T follicular helper cell (primary cell): ENCODE measurements at regions not wholly inside any gene's neighbourhood (a gene's known extent, or its start where the extent isn't known, plus 50 kb on each side); places are given as distances from the start of the nearest gene placed in this dataset.
A peak's percentile ranks its signal among the peaks of the same experiment; 100 is the strongest.
"Not testable (repeated sequence)": the region's sequence is repeated elsewhere in the genome, so short reads cannot be mapped to it uniquely, and the experiment has no call there.

Experiments
- DNase-seq: peaks from one replicate; pipeline ENCODE4 v3.0.0-alpha.2; 2020; ENCODE audit warnings: low read depth

DNA sequence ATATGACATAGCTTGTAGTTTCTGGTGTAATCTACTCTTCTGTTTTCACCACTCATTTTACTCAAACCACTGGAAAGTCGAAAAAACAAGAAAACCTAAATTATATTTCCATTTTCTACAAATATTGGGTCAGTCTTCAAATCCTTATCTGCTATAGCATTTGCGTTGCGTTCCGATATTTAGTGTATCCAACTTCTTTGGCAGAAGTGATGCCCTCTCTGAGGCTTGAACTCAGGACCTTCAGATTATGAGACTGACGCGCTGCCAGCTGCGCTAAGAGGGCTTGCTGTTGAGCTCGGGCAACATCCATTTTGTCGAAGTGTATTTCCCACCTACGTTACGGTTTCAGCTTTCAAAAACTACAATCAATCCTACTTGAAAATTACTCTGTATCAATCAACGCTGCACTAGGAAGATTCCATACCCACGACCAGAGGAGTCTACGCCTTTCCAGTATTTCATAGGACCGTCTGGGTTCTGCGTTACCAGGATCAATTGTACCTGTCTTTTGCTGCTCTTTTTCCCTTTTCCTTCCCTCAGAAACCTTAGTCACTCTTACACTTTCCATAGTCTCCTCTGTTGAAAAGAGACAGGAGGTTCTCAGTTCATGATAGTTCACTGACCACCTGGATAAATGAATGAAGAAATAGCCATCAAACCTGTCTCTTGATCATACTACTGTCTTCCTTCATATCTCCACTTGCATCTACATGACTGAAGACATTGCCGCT is 140.5 kb upstream of the ZNF322 start:
- DNase-seq, result not testable (repeated sequence)

DNA sequence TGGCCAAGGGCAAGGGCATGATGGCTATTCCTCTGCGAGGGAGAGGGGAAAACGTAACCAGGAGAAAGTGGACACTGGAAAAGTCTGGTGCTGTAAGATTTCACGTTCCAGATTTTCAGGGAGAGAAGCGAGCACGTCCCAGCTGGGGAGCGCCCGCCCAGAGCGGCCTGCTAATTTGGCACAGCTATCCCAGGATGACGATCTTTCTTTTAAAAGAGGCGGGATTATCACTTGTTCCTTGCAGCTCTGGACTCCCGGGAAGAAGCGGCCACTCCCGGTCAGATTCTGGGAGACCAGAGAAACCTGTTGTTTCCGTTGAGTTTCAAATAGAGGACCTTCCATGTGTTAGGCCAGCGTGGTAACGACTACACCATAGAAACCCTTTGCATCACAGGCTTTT is 144.2 kb upstream of the ZNF322 start:
- not testable (repeated sequence) for DNase-seq

DNA sequence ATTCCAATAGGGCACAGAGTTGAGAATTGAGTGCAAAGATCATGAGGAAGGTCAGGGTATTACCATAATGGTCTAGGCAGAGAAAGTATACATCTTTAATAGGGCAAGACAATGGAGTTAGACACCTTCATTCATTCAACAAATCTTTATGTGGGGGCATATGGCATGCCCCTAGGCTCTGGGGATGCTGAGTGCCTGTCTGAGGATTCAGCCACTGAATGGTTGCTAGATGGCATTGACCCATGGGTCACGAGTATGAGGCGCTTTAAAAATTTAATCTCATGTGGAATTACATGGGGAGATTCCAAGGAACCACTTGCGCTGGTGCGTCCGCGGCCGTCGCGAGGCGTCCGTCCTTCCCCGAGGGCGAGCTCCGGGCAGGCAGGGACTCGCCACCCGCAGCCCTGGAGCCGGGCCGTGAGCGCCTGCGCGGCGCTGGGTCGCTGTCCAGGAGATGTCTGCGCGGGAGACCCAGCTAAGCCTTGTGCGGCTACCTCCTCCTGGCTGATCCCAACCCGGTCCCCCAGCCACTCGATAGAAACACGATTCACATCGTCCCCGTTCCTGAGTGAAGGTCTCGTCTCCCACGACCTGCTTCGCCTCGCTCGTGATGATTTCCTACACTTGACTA is 152.1 kb upstream of the ZNF322 start:
- DNase-seq, result not testable (repeated sequence)

DNA sequence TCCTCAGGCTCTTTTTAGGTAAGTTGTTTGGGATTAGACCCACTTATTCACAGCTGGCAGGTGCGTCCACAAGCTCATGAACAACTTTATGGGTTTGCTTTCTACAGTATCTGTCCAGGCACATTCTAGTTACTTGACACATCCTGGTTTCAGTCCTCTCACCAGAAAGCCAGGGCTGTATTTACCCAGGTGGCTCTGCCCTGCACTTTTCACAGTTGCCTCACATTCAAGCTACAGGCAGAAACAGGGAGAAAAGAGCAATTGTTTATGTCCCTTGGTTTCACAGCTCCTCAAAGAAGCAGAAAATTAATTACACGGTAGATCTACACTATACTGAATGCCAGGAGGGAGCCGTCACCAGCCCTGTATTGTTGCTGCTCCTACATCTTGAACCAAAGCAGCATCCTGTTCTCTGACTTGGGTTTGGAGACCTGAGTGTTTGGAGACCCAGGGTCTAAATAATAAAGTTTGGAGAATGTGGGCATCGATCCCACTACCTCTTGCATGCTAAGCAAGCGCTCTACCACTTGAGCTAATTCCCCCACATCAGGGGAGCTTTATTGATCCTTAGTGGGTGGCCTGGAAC is 159.2 kb upstream of the ZNF322 start:
- DNase-seq, result not testable (repeated sequence)

DNA sequence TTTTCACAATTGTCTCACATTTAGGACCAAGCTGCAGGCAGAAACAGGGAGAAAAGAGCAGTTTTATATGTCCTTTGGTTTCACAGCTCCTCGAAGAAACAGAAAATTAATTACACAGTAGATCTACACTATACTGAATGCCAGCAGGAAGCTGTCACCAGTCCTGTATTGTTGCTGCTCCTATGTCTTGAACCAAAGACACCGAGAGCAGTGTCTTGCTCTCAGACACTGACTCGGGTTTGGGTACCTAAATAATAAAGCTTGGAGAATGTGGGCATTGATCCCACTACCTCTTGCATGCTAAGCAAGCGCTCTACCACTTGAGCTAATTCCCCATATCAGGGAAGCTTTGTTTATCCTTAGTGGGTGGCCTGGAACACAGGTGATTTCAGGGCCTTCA is 168.4 kb upstream of the ZNF322 start:
- not testable (repeated sequence) for DNase-seq

DNA sequence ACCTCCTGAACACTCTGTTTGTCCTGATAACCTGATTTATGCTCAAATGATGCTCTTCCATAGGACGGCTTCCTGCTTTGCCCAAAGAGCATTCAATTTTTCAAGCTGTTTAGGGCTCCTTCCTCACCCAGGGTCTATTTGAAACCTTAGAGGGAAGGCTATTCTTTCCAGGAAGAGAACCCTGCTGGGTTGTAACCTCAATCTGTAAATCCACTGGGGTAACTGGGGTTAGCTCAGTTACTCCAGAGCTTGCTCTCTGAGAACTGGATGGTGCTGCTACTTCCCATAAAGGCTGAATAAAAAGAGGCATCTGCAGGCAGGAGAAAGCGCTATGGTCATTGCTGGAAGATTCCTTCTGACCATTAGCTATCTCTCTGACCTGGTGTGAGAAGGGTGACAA is 169.9 kb upstream of the ZNF322 start:
- not testable (repeated sequence) for DNase-seq

DNA sequence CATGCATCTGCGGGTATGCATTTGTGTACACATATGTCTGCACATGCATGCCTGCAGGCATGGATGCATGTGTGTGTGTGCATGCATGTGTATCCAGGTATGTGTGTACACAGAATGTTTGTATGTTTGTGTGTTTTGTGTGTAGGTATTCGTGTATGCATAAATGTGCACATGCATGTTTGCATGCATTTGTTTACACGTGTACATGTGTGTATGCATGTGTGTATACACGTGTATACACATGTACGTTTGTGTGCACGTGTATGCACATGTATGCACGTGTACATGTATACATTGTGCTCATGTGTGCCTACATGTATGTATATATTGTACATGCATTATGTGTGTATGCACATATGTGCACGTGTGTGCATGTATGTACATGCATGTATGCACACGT is 171.4 kb upstream of the ZNF322 start:
- DNase-seq, result not testable (repeated sequence)

DNA sequence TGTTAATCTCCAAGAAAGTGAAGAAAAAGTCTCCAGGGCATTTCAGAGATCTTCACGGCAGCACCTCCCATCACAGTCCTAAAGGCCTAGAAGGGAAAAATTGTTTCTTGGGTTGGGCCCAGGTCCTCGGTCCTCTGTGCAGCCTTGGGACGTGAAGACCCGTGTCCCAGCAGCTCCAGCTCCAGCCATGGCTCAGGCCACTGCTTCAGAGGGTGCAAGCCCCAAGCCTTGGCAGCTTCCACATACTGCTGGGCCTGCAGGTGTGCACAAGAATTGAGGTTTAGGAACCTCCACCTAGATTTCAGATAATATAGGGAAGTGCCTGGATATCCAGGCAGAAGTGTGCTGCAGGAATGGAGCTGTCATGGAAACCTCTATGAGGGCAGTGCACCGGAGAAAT is 176.2 kb upstream of the ZNF322 start:
- not testable (repeated sequence) for DNase-seq

DNA sequence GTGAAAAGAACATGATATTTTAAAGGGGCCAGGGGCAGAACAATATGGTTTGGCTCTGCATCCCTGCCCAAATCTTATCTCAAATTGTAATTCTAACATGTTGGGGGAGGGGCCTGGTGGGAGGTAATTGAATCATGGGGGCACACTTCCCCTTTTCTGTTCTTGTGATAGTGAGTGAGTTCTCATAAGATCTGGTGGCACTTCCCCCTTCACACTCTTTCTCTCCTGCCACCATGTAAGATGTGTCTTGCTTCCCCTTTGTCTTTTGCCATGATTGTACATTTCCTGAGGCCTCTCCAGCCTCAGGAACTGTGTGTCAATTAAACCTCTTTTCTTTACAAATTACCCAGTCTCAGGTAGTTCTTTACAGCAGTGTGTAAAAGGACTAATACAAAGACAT is 177.1 kb upstream of the ZNF322 start:
- not testable (repeated sequence) for DNase-seq

DNA sequence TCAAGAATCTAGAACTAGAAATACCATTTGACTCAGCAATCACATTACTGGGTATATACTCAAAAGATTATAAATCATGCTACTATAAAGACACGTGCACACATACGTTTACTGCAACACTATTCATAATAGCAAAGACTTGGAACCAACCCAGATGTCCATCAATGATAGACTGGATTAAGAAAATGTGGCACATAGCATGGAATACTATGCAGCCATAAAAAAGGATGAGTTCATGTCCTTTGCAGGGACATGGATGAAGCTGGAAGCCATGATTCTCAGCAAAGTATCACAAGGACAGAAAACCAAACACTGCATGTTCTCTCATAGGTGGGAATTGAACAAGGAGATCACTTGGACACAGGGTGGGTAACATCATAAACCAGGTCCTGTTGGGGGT is 185.3 kb upstream of the ZNF322 start:
- DNase-seq, result not testable (repeated sequence)

DNA sequence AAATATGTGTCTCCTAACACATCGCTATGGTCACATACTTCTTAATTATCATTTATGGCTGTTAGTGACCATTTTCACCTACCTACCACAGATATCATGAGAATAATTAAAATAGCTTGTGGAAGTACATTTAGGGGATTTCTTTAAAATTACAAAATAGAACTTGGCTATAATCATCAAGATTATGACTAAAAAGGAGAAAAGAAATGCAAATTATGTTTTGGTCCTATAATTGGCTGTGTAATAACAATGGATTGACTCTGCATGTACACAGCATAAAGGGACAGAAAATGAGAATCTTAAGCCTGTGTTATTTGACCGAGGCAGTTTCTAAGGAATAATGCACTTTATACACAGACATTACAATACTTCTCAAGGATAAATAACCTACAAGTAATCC is 197.7 kb upstream of the ZNF322 start:
- DNase-seq, result not testable (repeated sequence)

DNA sequence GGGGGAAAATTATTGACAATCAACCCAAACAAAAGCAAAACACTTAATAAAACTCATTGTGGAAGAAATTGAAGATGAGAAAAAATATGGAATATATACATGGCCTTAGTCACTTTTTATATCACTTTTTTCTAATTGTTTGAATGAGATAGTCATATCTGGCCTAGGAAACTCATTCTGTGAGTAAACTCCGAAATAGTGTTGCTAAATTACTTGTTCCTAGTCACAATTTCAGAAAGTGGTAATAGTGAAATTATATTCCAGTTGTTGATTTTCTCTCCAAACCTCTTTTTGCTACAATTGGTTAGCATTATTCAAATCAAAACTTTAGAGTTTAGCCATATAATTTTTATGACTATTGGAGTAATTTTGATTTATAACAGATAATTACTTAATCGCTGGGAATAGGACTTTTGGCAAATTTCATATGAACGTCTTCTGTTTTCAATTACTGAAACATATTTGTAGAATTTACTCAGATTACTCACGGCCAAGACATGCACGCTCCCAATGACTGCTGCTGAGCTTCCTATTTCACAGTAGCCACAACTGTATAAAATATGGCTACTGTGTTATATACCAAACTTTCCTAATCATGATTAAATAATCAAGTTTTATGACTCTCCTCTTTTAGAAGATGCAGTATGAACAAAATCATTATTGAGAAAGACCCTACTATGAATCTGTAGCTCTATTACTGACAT is 199.7 kb upstream of the ZNF322 start:
- DNase-seq, result not testable (repeated sequence)

DNA sequence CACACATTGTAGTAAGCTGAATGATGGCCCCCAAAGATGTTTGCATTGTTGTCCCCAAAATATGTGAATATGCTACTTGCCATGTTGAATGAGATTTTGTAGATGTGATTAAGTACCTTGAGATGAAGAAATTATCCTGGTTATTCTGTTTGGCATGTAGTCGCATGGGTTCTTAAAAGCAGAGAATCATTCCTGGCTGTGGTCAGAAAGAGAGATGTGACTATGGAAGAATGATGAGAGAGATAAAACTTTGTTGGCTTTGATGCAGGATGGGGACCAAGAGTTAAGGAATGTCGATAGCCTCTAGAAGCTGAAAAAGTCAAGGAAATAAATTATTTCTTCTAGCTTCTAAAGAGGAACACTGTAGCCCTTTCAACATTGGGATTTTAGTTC is 200.2 kb upstream of the ZNF322 start:
- DNase-seq, result not testable (repeated sequence)

DNA sequence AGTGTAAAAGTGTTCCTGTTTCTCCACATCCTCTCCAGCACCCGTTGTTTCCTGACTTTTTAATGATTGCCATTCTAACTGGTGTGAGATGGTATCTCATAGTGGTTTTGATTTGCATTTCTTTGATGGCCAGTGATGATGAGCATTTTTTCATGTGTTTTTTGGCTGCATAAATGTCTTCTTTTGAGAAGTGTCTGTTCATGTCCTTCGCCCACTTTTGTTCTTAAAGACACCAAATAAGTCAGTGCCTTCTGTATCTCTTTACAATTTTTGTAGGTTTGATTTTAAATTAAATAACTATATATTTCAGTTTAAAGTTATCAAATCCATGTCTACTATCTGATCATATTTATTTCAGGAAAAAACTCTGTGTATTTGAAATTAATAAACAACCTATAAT is 202.4 kb upstream of the ZNF322 start:
- DNase-seq, result not testable (repeated sequence)

DNA sequence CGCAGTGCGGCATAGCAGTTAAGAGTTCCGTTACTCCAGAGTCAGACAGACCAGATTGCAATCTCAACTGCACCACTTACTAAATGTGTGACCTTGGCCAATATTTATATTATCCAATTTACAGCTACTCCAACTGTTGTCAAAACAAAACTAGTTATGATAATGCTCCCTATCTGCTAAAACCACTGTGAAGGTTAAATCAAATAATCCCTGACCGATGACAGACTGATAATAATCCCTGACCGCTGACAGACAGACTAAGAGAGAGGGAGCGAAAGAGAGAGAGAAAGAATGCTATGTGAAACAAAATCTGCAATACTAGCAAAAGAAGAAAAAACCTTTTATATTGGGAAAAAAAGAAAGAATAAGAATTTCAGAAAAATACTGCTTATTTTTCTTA is 204.1 kb upstream of the ZNF322 start:
- not testable (repeated sequence) for DNase-seq

DNA sequence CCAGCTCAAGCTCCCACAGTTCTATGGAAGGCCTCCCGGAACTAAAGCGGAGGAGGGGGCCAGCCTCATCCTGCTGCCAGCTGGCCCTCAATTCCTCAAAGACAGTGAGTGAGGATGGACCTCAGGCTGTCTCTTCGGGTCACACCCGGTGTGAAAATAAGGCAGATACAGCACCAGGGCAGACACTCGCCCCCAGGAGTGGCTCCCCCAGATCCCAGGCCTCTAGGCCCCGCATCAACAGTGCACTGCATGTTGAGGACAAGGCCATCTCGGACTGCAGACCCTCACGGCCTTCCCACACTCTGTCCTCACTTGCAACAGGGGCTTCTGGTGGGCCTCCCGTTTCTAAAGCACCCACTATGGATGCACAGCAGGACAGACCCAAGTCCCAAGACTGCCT is 239.2 kb upstream of the ZNF322 start:
- DNase-seq, result not testable (repeated sequence)

DNA sequence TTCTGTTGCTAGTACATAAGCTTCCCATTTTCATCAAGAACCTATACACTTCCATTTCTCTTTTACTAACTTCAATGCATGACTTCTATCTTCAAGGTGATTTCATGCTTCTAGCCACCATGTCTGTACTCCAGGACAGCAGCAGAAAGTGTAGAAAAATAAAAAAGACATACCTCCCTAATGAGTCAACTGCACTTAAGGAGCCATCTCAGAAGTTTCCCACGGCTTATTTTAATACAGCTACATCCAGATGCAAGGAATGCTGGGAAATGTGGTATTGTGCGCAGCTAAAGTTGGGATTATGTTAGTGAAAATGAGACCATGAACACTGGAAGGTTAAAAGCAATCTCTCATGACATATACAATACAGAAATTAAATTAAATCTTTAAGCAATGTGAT is 264.7 kb upstream of the ZNF322 start:
- DNase-seq, result not testable (repeated sequence)

DNA sequence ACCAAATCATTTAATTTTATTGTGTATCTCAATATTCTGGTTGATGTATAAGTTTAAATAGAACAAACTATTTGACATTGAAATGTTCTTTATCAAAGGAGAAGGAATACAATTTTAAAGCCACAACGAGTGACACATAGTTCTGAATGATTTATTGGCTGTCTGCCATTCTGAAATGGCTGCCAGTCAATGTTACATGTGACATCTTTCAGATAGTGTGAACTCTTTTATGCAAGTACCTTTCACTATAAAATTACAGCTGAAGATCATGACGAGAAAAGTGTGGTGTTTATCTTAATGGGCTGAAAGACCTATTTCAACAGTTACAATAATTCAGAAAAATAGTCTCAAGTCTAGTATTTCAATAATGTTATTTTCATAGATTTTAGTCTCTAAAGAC is 268.6 kb upstream of the ZNF322 start:
- not testable (repeated sequence) for DNase-seq

DNA sequence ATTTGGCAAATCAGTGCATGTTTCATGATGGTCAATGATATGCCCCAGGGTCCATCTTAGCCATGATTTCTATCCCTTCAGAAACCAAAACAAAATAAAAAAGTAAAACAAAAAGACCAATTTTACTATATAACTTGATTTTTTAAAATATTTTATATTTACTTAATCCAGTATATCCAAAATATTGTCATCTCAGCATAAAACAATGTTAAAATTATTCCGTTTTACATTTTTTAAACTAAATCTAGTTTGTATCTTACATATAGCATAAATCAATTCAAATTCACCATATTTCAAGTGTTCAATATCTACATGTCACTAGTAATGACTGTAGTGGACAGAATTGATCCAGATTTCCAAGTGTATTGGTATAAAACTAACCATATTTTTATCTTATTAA is 277.7 kb upstream of the ZNF322 start:
- not testable (repeated sequence) for DNase-seq

DNA sequence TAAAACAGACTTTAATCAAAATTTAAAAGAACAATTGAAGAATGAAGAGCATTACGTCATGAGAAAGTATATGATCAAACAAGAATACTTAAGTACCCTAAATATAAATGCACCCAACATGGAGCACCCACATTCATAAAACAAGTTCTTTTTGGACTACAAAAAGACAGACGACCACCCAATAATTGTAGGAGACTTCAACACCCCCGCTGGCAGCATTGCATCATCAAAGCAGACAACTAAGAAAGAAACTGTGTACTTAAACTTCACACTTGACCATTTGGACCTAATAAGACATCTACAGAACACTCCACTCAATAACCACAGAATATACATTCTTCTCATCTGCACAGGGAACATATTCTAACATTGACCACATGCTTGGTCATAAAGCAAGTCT is 291.7 kb upstream of the ZNF322 start:
- not testable (repeated sequence) for DNase-seq

DNA sequence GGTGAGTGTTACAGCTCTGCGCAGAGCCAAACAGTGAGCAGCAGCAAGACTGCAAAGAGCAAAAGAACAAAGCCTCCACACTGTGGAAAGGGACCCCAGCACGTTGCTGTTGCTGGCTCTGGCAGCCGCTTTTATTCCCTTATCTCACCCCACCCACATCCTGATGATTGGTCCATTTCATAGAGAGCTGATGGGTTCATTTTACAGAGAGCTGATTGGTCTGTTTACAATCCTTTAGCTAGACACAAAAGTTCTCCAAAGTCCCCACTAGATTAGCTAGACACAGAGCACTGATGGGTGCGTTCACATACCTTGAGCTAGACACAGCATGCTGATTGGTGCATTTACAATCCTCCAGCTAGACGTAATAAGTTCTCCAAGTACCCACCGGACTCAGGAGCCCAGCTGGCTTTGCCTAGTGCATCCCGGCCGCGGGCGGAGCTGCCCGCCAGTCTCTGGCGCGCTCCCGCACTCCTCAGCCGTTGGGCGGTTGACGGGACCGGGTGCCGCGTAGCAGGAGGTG is 291.4 kb upstream of the PRSS16 start:
- DNase-seq, result peak; percentile 49

DNA sequence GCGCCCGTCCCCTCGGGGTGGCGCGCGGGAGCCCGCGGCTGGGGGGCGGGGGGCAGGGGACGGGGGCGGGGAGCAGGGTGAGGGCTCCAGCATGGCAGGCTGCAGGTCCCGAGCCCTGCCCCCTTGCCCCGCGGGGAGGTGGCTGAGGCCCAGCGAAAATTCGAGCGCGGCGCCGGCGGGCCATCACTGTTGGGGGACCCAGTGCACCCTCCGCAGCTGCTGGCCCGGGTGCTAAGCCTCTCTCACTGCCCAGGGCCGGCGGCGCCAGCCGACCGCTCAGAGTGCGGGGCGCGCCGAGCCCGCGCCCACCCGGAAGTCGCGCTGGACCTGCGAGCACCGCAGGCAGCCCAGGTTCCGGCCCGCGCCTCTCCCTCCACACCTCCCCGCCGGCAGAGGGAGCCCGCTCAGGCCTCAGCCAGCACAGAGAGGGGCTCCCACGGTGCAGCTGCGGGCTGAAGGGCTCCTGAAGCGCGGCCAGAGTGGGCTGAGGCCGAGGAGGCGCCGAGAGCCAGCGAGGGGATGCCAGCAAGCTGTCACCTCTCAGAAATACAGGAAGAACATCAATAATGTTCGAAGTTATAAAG is 290.8 kb upstream of the PRSS16 start:
- peak; percentile 66 for DNase-seq
